Liver (tissue), 3 donors: ENCODE measurements at regions not wholly inside any gene's neighbourhood (a gene's known extent, or its start where the extent isn't known, plus 50 kb on each side); places are given as distances from the start of the nearest gene placed in this dataset.

Experiments
- CTCF ChIP-seq: fragments of 150-350 bp; IDR thresholded peaks from 2 replicates; pipeline ENCODE4 v1.5.1; 2017; ENCODE audit warnings: improper control_type of control experiment, low read depth, low read length; ENCODE audit not compliant: missing input control
- EGR1 ChIP-seq, 2 donors: IDR thresholded peaks; 2 replicates each; pipeline ENCODE4 v1.6.1; 2016 to 2018; ENCODE audit warnings: antibody characterized with exemption in 2 of 2, low read depth in 2 of 2
- GABPA ChIP-seq, 2 donors: IDR thresholded peaks in 1 of 2; conservative IDR thresholded peaks in 1 of 2; 2 replicates each; pipeline ENCODE4 v1.6.1; 2016; ENCODE audit warnings: antibody characterized with exemption in 2 of 2, mild to moderate bottlenecking in 1 of 2, moderate library complexity in 1 of 2
- JUND ChIP-seq, 2 donors: IDR thresholded peaks; 2 replicates each; pipeline ENCODE4 v1.6.1; 2016; ENCODE audit warnings: antibody characterized with exemption in 2 of 2
- RAD21 ChIP-seq, 2 donors: IDR thresholded peaks; 2 replicates each; pipeline ENCODE4 v1.6.1; 2016; ENCODE audit warnings: antibody characterized with exemption in 2 of 2, mild to moderate bottlenecking in 2 of 2
- REST ChIP-seq: IDR thresholded peaks from 2 replicates; pipeline ENCODE4 v1.6.1; 2016; ENCODE audit warnings: antibody characterized with exemption, mild to moderate bottlenecking
- RXRA ChIP-seq, 2 donors: IDR thresholded peaks; 2 replicates each; pipeline ENCODE4 v1.6.1; 2017 to 2018; ENCODE audit warnings: antibody characterized with exemption in 2 of 2, mild to moderate bottlenecking in 1 of 2
- SP1 ChIP-seq: IDR thresholded peaks from 2 replicates; pipeline ENCODE4 v1.6.1; 2018; ENCODE audit warnings: antibody characterized with exemption, mild to moderate bottlenecking
- ZBTB33 ChIP-seq: IDR thresholded peaks from 2 replicates; pipeline ENCODE4 v1.6.1; 2016; ENCODE audit warnings: antibody characterized with exemption
- TF ChIP-seq, protein P1 (sequence below): IDR thresholded peaks from 2 replicates; pipeline ENCODE4 v1.6.1; 2016; ENCODE audit warnings: antibody characterized with exemption
- donor health status: healthy.
- donor health status: healthy.

- TF ChIP-seq GABPA (IDR thresholded peaks at IDR 0.05 in 1 of 2, conservative IDR thresholded peaks at IDR 0.05 in 1 of 2) = no peak
- no peak for TF ChIP-seq CTCF
- no peak for TF ChIP-seq ZBTB33
- TF ChIP-seq REST = no peak
- TF ChIP-seq, protein P1, sequence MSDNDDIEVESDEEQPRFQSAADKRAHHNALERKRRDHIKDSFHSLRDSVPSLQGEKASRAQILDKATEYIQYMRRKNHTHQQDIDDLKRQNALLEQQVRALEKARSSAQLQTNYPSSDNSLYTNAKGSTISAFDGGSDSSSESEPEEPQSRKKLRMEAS = no peak
- no peak for TF ChIP-seq EGR1 (IDR thresholded peaks at IDR 0.05; ENCODE audit: low read depth in 2 of 2)
- no peak for TF ChIP-seq SP1
- TF ChIP-seq JUND (IDR thresholded peaks at IDR 0.05) = no peak
- no peak for TF ChIP-seq RAD21 (IDR thresholded peaks at IDR 0.05)
- TF ChIP-seq RXRA (IDR thresholded peaks at IDR 0.05) = no peak
Measured at GRCh38 chr6:163694988-163695398, 280.5 kb downstream of the QKI start.
